GM21717 (cell line): ENCODE measurements at regions not wholly inside any gene's neighbourhood (a gene's known extent, or its start where the extent isn't known, plus 50 kb on each side); places are given as distances from the start of the nearest gene placed in this dataset.

Experiments used
- ATAC-seq: cut with Tn5 transposase; IDR thresholded peaks from one replicate; pipeline ENCODE4 v1.9.1; 2021; ENCODE audit warnings: mild to moderate bottlenecking, moderate library complexity; ENCODE audit not compliant: unreplicated experiment

DNA sequence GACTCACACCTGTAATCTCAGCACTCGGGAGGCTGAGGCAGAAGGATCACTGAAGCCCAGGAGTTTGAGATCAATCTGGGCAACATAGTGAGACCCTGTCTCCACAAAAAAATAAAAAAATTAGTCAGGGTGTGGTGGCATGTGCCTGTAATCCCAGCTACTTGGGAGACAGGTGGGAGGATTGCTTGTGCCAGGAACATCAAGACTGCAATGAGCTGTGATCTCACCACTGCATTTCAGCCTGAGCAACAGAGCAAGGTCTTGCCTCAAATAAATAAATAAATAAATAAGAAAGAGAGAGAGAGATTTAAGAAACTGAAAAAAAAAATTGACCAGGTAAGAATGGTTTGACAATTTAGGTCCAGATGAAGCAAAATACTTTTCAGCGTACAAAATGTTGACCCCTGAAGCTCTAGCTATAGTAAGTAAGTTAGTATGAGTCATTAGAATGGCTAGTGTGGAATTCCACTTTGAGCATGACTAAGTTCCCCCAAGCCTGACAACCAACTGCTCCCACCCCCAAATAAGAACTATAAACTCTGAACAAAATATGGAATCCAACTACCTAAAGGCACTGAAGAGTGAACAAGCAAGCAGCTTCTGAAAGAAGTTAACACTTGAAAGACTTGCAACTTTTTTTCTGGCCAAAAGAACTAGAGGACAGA, 217.8 kb upstream of the TLE4 start:
- no peak for ATAC-seq

DNA sequence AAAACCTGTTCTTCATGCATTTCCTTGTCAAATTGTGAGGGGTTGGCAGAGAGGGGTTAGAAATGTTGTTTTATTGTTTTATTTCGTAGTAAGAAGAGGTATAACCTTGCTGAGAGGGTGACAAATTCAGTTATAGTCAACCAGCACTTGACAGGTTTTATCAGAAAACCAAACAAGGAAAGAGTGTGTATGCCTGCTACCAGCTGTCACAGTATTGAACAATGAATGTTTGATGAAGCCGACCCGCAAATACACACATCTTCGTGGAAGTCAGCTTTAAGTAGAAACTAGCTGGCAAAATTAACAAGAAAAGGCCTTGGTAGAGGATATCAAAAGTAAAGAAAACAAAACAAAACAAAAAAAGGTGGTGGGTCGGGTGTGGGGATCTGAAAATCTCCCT, 214.6 kb upstream of the TLE4 start:
- ATAC-seq, result no peak

DNA sequence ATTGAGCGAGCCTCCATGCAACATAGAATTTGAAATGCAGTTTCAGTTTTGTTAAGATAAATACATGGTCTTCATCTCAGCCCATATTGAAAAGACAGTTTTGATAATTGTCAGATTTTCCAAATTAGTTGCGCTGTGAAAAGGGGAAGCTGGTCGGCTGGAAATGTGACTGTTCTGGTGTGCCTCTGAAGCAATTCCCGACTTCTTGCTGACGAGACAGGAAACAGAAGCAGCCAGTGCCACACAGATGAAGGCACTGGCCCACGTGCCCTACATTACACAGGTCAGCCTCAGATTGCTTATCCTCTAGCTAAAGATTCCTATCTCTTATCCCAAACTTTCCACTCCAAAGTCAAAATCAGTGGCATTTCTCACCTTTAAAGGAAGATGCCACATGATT, 214.1 kb upstream of the TLE4 start:
- no peak for ATAC-seq

DNA sequence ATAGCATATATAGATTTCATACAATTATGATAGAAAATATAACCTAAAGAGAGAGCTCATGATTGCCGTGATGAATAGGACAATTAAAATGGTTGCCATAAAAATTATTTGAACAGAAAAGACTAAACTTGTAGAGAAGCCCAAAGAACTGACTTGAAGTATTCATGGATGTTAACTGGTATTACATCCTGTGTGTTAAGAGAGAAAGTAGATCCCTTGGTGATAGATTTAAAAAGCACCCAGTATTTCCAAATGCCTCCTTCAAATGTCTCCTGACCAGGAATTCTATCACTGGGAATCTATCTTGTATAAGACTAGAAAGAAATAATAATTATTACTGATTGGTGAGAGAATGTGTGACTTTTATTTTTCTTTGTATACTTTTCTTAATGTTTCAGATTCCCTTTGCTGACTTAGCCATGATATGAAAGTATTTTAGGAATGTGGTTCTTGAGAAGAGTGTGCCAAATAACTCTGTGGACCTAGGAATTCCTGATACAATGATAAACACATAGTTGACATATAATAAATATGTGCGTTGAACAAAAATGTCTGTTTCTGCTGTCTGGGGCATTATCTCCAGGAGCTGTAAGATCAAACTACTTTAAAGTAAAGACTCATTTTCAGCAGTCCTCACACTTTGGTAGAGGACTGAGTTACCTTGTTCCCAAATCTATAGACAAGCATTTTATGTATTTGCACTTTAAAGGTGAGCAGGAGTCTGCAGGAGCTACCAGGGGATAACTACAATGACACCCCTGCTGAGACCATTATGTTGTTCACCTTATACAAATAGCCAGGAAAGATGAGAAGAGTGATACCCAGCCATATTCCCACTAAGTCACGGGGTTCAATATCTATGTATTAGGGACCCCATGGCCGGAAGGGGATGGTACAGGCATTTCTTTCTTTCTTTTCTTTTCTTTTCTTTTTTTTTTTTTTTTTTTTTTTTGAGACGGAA, 211.1 kb upstream of the TLE4 start:
- ATAC-seq, result no peak

DNA sequence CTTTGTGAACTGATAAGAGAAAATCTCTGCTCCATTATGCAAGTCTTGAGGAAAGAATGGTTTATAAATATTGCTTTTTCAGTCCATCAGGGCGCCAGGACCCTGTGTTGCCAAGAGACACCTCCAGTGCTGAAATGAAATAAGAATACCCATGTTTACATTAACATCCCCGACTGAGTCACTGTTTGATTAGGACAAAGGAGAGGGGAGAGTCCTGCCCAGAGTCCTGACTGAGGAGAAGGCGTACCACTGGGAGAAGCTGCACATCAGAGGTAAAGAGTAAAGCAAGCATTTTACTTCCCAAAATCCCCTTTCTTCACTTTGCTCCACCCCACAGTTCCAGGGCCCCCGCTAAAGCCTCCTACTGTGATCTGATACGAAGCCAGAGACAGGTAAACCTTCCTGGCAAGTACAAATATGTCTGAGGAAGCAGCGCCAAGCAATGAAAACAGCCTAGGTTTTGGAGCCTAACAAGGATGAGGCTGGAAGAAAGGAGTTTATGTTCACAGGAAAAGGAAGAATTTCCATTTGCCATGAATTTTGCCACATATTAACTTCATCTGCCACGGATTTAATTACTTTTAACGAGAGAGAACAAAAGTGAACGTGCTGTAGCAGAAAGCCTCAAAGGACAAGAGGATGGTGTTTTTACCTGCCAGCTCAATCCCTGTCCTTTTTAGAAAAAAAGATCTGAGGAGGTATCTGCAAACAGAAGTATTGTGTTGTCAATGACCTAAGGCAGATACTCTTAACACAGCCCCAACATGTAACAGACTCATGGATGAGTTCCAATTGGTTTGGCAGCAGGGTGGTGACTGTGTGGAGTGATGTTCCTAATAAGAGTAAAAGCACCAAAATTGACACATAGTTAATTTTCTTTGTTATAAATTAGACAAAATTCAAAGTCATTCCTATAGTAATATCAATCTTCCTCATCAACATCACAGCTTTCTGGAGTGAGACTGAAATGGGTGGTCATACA, 209.4 kb upstream of the TLE4 start:
- ATAC-seq, result no peak

DNA sequence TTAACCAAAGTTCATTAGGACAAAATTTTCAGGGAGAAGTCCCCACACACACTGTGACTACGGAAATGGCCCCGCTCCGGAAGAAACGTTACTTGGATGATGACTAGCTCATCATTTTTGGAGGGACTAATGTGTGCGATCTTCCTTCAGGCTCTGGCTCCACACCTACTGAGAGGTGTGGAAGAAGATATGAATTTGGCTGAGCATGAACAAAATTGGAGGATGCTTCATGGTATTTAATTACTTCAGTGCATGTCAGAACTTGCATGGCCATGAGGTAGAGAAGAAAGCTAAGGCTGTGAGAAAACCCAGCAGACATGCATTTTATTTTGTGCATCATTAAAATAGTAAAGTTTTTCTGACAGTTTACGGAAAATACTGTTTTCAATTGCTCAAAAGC, 202.1 kb upstream of the TLE4 start:
- ATAC-seq, result no peak

DNA sequence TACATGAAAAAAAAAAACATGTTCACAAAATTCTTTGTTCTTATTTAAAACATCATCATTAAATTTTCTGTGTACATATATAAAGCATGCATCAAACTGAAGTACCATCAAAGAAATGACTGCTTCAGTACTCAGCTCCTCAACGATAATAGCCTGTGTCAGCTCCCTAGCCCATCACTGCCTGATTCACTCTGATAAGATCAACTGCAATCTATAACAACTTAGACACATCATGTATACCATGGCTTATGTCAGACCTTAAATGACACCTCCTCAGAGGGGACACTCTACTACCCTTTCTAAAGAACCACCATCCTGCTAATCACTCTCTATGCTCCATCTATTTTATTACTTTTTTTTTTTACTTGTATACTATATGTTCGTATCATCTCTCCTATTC, 200.5 kb upstream of the TLE4 start:
- no peak for ATAC-seq

DNA sequence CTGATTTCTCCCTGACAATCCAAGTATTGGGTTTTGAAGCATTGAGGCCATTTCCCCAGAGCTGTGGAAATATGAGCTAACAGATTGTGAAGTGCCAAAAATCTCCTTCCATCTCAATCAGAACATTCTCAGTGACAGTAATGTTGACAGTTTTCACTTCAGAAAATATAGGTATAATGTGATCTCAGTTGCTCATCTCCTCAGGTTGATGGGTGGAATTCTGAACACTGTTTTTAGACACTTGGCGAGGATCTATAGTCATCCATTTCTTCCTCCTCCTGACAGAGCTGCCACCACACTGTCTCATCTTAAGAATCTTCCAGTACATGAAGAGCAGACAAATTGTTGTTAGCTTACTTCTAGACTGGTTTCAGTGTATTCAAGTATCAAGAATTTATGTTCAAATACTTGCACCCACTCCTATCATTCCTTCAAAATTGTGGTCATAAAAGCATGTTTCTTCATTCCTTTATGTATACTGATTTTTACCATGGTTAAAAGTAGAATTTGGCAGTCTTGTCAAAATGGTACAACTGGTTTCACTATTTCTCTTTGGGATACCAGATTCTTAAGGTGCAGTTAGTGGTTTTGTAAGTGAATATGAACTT, 199.7 kb upstream of the TLE4 start:
- no peak for ATAC-seq

DNA sequence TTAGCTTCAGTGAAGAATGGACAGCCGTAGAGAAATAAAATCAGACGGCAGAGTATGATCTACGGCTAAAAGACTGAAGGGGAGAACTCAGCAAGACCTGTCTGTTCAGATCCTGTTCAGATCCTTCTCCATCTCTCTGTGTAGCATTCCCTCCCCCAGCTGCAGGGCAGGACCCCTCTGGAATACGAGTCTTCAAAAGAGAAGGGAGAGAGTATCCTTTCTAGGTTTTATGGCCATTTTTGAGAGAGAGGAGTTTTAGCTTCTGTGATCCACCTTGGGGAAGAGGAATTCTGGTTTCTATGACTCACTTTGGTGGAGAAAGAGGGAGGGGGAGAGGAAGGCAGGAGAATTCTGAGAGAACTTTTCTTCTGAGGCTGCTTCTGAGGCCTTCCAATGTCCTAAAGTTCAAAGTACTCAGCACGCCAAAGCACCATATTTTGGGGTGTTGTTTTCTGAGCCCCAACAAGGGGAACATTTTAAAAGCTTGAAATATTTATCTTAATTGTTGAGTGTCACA, 194.4 kb upstream of the TLE4 start:
- ATAC-seq, result no peak

DNA sequence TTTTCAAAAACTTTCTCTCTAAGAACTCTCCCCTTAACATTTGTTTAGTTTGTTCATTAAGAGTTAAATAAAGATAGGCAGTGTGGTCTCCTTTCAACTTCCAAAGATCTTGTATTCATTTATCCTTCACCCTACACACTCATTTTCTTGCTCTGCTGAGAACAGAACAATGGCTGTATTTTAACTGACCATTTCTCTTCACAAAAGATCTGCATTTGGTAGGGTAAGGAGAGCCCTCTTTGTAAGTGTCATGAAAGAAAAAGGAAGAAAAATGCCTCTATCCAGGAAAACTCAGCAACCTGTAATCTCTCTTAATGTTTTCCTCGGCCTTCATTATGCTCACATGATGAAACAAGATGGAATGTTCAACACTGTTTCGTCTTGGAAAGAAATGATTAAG, 193.7 kb upstream of the TLE4 start:
- ATAC-seq, result no peak

DNA sequence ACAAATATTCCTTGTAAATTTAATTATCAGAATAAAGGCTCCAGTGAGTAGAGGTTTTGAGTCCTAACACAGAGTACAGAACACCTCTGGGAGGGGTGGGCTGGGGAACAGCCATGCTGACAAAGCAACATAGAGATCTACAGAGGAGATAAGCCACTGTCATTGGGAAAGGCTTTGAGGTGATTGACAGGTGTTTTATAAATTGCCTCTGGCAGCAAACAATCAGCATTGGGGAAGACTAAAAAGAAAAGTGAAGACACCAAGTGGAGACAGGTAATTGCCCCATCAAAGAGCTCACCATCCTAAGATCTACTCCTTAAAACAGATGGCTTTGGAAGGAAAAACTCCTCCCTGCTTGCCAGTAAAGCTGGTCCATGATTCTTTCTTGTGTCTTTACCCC, 189.7 kb upstream of the TLE4 start:
- ATAC-seq, result no peak

DNA sequence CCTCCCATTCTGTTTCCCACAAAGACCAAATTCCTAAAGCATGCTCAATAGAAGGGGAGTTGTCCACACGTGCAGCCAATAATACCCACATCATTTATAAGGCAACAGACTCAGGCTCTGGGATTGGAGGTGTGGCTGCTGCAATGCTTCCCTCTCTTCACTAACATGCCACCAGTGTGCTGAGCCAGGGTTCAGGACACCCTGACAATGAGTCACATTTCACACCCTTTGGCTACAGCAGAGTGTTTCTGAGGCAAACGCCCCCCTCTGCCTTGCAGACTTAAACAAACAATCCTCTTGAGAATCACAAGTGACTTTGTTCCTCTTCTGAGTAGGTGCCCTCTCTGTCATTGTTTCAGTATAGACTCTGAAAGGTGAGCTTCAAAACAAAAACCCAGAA, 189.3 kb upstream of the TLE4 start:
- ATAC-seq, result no peak

DNA sequence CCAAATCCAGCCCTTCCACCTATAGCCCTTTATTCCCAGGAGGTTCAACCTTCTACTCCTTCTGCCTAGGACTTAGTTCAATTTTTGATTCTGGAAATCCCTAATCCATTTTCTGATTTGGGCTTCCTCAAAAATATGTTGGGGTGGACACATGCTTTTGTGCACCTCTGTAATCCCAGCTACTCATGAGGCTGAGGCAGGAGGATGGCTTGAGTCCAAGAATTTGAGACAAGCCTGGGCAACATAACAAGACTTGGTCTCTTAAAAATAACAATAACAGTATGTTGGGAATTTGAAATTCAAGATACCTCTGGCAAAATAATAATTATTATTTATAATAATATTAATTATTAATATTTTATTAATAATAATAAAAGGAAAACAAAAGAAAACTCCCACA, 188.7 kb upstream of the TLE4 start:
- no peak for ATAC-seq

DNA sequence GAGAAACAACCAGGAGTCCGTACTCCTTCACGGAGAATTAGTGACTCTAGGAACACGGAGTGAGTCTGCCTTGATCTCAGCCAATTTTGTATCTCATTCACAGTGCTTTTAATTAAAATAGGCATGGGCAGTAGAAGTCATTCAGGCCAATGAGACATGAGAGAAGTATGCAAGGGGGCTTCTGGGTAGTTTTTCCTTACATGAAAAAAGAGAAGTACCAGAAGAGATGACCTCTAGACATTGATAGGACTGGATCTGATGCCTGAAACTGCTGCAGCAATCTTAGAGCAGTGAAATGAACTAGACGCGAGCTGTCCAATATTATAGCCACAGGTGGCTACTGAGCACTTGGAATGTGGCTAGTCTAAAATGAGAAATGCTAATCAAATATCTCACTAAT, 187.7 kb upstream of the TLE4 start:
- ATAC-seq, result no peak

DNA sequence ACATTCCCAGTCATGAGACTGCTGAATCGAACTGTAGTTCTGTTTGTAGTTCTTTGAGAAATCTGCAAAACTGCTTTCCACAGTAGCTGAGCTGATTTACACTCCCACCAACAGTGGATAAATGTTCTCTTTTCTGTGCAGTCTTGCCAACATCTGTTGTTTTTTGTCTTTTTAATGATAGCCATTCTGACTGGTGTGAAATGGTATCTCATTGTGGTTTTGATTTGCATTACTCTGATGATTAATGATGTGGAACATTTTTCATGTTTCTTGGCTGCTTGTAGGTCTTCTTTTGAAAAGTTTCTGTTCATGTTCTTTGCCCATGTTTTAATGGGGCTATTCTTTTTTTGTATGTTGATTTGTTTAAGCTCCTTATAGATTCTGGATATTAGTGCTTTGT, 187.3 kb upstream of the TLE4 start:
- ATAC-seq, result no peak

DNA sequence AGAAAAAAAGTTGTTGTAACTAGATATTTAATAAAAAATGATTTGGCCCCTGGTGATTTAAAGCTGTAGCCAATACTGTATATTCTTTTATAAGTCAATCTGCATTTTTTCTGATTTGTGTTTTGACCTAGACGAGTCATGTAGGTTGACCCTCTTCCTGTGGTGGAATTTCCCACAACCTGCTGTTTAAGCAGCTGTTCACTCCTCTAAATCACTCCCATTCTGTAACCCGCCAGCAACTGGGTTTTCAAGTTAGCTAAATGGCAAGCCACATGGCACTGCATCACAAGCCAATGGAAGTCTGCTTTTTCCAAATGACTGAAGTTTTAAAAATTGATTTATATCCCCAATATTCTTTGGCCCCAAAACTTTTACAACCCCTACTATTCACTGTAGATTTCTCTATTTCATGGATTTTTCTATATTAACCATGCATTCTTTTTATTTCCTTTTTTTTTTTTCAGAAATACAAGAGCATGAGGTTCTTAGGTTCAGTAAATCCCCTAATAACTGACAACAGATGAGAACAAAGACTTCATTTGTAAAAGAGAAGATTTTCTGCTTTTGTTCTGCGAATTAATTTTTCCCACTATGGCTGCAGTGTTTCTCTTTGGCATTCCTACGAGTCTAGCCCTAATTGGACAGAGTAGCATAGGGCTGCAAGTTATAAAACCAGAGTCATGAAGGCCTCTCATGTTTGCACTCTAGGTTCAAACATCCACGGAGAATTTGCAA, 184.5 kb upstream of the TLE4 start:
- ATAC-seq, result no peak

DNA sequence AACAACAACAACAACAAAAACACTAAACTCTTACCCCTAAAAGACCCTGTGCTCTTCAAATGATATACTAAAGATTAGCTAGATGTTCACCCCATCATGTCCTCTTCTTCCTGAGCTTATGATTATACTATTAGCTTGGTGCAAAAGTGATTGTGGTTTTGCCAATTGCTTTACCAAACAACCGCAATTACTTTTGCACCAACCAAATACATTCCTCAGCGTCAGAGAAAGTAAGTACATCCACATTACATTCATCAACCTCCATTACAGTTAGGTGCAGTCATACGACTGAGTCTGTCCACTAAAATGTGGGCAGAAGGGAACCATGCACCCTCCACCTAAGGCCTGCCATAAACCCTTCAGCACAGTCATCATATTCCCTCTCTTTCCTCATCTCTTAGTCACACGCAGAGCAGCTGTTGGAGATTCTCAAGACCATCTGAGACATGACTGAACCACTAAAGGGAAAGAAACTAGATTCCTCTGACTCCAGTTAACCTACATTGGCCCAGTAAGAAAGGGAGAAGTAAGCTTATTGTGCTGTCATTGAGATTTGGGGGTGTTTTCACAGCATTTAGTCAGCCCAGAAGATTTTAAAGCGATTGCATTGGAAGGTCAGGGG, 181.6 kb upstream of the TLE4 start:
- ATAC-seq, result no peak

DNA sequence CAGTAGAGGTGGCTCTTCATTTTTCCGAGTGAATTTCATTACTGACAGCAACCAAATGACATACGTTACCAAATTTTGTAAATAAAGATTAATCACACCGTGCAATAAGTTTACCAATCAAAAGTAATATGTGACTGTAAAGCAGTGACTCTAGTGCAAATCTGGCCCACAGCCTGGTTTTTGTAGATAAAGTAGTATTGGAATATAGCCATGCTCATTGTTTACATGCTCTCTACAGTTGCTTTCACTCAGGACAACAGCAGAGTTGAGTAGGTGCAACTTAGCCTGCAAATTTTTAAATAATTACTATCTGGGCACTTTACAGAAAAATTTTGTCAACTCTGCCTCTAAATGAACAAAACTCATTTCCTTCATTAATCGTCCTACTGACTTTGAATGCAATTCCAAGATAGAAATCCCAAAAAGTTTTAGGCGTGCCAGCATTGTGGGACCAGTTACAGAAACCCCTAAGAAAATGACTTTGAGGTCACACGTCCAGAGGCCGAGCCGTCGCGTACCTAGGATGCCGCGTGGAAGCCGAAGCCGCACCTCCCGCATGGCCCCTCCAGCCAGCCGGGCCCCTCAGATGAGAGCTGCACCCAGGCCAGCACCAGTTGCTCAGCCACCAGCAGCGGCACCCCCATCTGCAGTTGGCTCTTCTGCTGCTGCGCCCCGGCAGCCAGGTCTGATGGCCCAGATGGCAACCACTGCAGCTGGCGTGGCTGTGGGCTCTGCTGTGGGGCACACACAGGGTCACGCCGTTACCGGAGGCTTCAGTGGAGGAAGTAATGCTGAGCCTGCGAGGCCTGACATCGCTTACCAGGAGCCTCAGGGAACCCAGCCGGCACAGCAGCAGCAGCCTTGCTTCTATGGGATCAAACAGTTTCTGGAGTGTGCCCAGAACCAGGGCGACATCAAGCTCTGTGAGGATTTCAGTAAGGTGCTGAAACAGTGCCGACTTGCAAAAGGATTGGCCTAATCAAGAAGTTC, 180.7 kb upstream of the TLE4 start:
- no peak for ATAC-seq
